ENCODE measurements at regions not wholly inside any gene's neighbourhood (a gene's known extent, or its start where the extent isn't known, plus 50 kb on each side); places are given as distances from the start of the nearest gene placed in this dataset.
A peak's percentile ranks its signal among the peaks of the same experiment; 100 is the strongest.

DNA sequence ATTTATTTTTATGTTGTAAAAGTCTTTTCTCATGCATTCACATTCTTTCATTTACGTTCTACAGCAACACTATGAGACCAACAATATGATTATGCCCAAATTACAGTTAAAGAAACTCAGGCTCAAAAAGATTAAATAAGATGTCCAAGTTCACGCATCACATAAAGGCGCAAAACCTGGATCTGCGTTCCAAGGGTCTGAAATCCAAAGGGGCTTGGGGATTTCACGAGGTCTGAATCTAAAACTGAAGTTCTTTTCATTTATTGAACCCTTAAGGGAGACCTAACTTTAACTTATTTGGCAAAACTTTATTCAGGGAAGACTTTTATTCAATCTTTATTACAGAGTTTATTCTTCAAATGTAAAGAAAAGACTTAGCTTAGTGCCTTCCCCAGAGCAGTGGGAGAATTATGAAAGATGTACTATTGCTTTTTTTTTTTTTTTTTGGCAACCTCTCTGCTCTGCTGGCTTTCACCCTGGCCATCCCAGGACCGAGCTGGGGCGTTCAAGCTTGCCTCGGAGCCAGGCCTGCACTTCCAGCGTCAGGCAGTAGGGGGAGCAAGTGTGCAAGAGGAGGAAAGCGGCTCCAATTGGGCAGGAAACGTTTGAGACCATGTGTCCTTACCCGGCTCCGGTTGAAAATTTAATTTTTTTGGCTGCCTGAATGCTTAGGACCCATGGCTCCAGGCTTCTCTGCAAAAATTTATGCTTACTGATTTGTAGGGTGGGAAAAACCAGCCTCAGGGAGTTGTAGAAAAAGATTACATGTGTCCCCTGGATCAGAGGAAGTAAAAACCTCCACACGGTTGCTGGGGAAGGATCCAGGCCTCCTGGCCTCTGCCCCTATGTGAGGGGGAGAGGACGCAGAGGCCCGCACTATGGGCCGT, 344.3 kb upstream of the KLF3 start (continued):
- TF ChIP-seq, protein P1, sequence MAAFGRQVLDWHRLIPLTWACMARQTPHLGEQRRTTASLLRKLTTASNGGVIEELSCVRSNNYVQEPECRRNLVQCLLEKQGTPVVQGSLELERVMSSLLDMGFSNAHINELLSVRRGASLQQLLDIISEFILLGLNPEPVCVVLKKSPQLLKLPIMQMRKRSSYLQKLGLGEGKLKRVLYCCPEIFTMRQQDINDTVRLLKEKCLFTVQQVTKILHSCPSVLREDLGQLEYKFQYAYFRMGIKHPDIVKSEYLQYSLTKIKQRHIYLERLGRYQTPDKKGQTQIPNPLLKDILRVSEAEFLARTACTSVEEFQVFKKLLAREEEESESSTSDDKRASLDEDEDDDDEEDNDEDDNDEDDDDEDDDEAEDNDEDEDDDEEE (CRISPR knock-in tag; IDR thresholded peaks at IDR 0.05) = no peak
- no peak for TF ChIP-seq IKZF4 (CRISPR knock-in tag; IDR thresholded peaks at IDR 0.05; ENCODE audit: borderline replicate concordance, low read depth, not compliant biosample characterization)
- 0 out of 2 replicates have a peak, but pooled peaks have one; percentile 44 for TF ChIP-seq SSRP1 (CRISPR knock-in tag; IDR thresholded peaks at IDR 0.05)
- no peak for TF ChIP-seq ZFP37 (CRISPR knock-in tag; IDR thresholded peaks at IDR 0.05; ENCODE audit: borderline replicate concordance)
- TF ChIP-seq ZNF234 (CRISPR knock-in tag; conservative IDR thresholded peaks at IDR 0.05) = no peak
- no peak for TF ChIP-seq ZNF75D (CRISPR knock-in tag; IDR thresholded peaks at IDR 0.05; ENCODE audit: borderline replicate concordance)
- TF ChIP-seq, protein P2, sequence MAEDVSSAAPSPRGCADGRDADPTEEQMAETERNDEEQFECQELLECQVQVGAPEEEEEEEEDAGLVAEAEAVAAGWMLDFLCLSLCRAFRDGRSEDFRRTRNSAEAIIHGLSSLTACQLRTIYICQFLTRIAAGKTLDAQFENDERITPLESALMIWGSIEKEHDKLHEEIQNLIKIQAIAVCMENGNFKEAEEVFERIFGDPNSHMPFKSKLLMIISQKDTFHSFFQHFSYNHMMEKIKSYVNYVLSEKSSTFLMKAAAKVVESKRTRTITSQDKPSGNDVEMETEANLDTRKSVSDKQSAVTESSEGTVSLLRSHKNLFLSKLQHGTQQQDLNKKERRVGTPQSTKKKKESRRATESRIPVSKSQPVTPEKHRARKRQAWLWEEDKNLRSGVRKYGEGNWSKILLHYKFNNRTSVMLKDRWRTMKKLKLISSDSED (CRISPR knock-in tag; IDR thresholded peaks at IDR 0.05) = no peak
- TF ChIP-seq CBX2 (IDR thresholded peaks at IDR 0.05; ENCODE audit: low read depth, low read length) = no peak
- TF ChIP-seq CBX2 (CRISPR knock-in tag; IDR thresholded peaks at IDR 0.05; ENCODE audit: low read depth) = no peak
- TF ChIP-seq RCOR2 (CRISPR knock-in tag; IDR thresholded peaks at IDR 0.05) = no peak
- peak; percentile 54; the same call in 1 of the 2 replicates for TF ChIP-seq MYC (CRISPR knock-in tag; IDR thresholded peaks at IDR 0.05; ENCODE audit: borderline replicate concordance)
- TF ChIP-seq, protein P3, sequence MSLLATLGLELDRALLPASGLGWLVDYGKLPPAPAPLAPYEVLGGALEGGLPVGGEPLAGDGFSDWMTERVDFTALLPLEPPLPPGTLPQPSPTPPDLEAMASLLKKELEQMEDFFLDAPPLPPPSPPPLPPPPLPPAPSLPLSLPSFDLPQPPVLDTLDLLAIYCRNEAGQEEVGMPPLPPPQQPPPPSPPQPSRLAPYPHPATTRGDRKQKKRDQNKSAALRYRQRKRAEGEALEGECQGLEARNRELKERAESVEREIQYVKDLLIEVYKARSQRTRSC (CRISPR knock-in tag; IDR thresholded peaks at IDR 0.05; ENCODE audit: low read depth) = no peak
- TF ChIP-seq, protein P4, sequence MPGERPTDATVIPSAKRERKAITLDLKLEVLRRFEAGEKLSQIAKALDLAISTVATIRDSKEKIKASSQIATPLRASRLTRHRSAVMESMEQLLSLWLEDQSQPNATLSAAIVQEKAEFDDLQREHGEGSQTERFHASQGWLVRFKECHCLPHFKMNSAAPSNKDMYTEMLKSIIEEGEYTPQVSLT (CRISPR knock-in tag; IDR thresholded peaks at IDR 0.05; ENCODE audit: borderline replicate concordance, low read depth) = no peak
- no peak for TF ChIP-seq ZNF678 (CRISPR knock-in tag; IDR thresholded peaks at IDR 0.05)
- no peak for TF ChIP-seq NCOR1 (IDR thresholded peaks at IDR 0.05; ENCODE audit: borderline replicate concordance, low read length)
- no peak for TF ChIP-seq NR2F1 (CRISPR knock-in tag; IDR thresholded peaks at IDR 0.05)
- no peak for TF ChIP-seq ZNF451 (CRISPR knock-in tag; IDR thresholded peaks at IDR 0.05)
- TF ChIP-seq ZKSCAN1 (IDR thresholded peaks at IDR 0.05; ENCODE audit: low read length) = no peak
- no peak for TF ChIP-seq FOXJ3 (CRISPR knock-in tag; IDR thresholded peaks at IDR 0.05; ENCODE audit: borderline replicate concordance)
- no peak; the same call in 1 of the 2 replicates for TF ChIP-seq SMAD1 (CRISPR knock-in tag; IDR thresholded peaks at IDR 0.05; ENCODE audit: borderline replicate concordance, low read depth)
